ENCODE measurements at regions not wholly inside any gene's neighbourhood (a gene's known extent, or its start where the extent isn't known, plus 50 kb on each side); places are given as distances from the start of the nearest gene placed in this dataset.

GRCh38 chr7:67738145-67738544 is 741.5 kb downstream of the TYW1 start:
- Mint-ChIP-seq H3K9me3 (ENCODE audit: unreplicated experiment) (no peaks in the 10 kb centered on the region), H3K27me3 (ENCODE audit: unreplicated experiment) (no peaks in the 10 kb centered on the region), H3K27ac (ENCODE audit: unreplicated experiment) (no peak overlapping the region), H3K4me1 (ENCODE audit: low read depth, unreplicated experiment) (no peaks in the 10 kb centered on the region), H3K36me3 (ENCODE audit: unreplicated experiment) (no peaks in the 10 kb centered on the region), H3K4me3 (ENCODE audit: unreplicated experiment) (no peak overlapping the region)
- no peak for TF ChIP-seq CTCF (IDR thresholded peaks at IDR 0.05; ENCODE audit: partially characterized antibody, unreplicated experiment)
- no peak for DNase-seq

GRCh38 chr7:67738958-67739357 is 742.3 kb downstream of the TYW1 start:
- TF ChIP-seq CTCF (IDR thresholded peaks at IDR 0.05; ENCODE audit: partially characterized antibody, unreplicated experiment): no peak
- H3K27me3 Mint-ChIP-seq (ENCODE audit: unreplicated experiment): no peaks in the 10 kb centered on the region
- no peak for DNase-seq
- no peaks in the 10 kb centered on the region for H3K9me3 Mint-ChIP-seq (ENCODE audit: unreplicated experiment)
- H3K27ac Mint-ChIP-seq (ENCODE audit: unreplicated experiment): no peak overlapping the region
- H3K36me3 Mint-ChIP-seq (ENCODE audit: unreplicated experiment): no peaks in the 10 kb centered on the region
- no peaks in the 10 kb centered on the region for H3K4me1 Mint-ChIP-seq (ENCODE audit: low read depth, unreplicated experiment)
- no peak overlapping the region for H3K4me3 Mint-ChIP-seq (ENCODE audit: unreplicated experiment)

GRCh38 chr7:67743501-67743900 is 746.9 kb downstream of the TYW1 start:
- Mint-ChIP-seq H3K27ac (ENCODE audit: unreplicated experiment) (no peak overlapping the region), H3K4me1 (ENCODE audit: low read depth, unreplicated experiment) (no peaks in the 10 kb centered on the region), H3K4me3 (ENCODE audit: unreplicated experiment) (no peak overlapping the region), H3K9me3 (ENCODE audit: unreplicated experiment) (peaks cover 2% of the 10 kb centered on the region), H3K27me3 (ENCODE audit: unreplicated experiment) (peaks cover 2% of the 10 kb centered on the region), H3K36me3 (ENCODE audit: unreplicated experiment) (no peaks in the 10 kb centered on the region)
- TF ChIP-seq CTCF (IDR thresholded peaks at IDR 0.05; ENCODE audit: partially characterized antibody, unreplicated experiment): no peak
- no peak for DNase-seq

GRCh38 chr7:67752227-67752626 is 755.6 kb downstream of the TYW1 start:
- TF ChIP-seq CTCF (IDR thresholded peaks at IDR 0.05; ENCODE audit: partially characterized antibody, unreplicated experiment): no peak
- Mint-ChIP-seq H3K4me1 (ENCODE audit: low read depth, unreplicated experiment) (no peaks in the 10 kb centered on the region), H3K4me3 (ENCODE audit: unreplicated experiment) (no peak overlapping the region), H3K27me3 (ENCODE audit: unreplicated experiment) (peaks cover 2% of the 10 kb centered on the region), H3K36me3 (ENCODE audit: unreplicated experiment) (no peaks in the 10 kb centered on the region), H3K9me3 (ENCODE audit: unreplicated experiment) (peaks cover 5% of the 10 kb centered on the region), H3K27ac (ENCODE audit: unreplicated experiment) (no peak overlapping the region)
- DNase-seq: no peak

- no peak for DNase-seq
- peaks cover 3% of the 10 kb centered on the region for H3K4me1 Mint-ChIP-seq (ENCODE audit: low read depth, unreplicated experiment)
- no peak for TF ChIP-seq CTCF (IDR thresholded peaks at IDR 0.05; ENCODE audit: partially characterized antibody, unreplicated experiment)
- H3K36me3 Mint-ChIP-seq (ENCODE audit: unreplicated experiment): no peaks in the 10 kb centered on the region
- no peak overlapping the region for H3K27ac Mint-ChIP-seq (ENCODE audit: unreplicated experiment)
- no peaks in the 10 kb centered on the region for H3K27me3 Mint-ChIP-seq (ENCODE audit: unreplicated experiment)
- no peak overlapping the region for H3K4me3 Mint-ChIP-seq (ENCODE audit: unreplicated experiment)
- H3K9me3 Mint-ChIP-seq (ENCODE audit: unreplicated experiment): peaks cover 2% of the 10 kb centered on the region
Observed at GRCh38 chr7:67753891-67754290, 757.3 kb downstream of the TYW1 start.
